H1 (cell line): ENCODE measurements at regions not wholly inside any gene's neighbourhood (a gene's known extent, or its start where the extent isn't known, plus 50 kb on each side); places are given as distances from the start of the nearest gene placed in this dataset.

Experiments
- CBX8 ChIP-seq: fragments of 300-800, 300-1000 bp; sonication (generic); IDR thresholded peaks from 2 replicates; pipeline ENCODE4 v1.7.1; 2016; ENCODE audit warnings: low read depth, low read length, borderline replicate concordance
- CTBP2 ChIP-seq: IDR thresholded peaks from 2 replicates; pipeline ENCODE4 v1.7.0; 2011; ENCODE audit warnings: borderline replicate concordance, mild to moderate bottlenecking, moderate library complexity, mixed read lengths, low read length; ENCODE audit not compliant: insufficient read depth, insufficient read length
- EP300 ChIP-seq, 2 experiments: IDR thresholded peaks; 1 replicate in 1 of 2; 2 replicates in 1 of 2; pipeline ENCODE4 v1.6.1; 2011 to 2012; ENCODE audit warnings: low read depth in 2 of 2, low read length in 2 of 2, mild to moderate bottlenecking in 2 of 2, borderline replicate concordance in 1 of 2, inconsistent platforms in 1 of 2, moderate library complexity in 1 of 2
- EZH2 ChIP-seq: fragments of 200-600 bp; sonication (generic); IDR thresholded peaks from 2 replicates; pipeline ENCODE4 v1.7.1; 2012; ENCODE audit warnings: low read depth, mild to moderate bottlenecking, moderate library complexity, low read length, inconsistent platforms; ENCODE audit not compliant: severe bottlenecking
- FOSL1 ChIP-seq: IDR thresholded peaks from 2 replicates; pipeline ENCODE4 v1.6.1; 2011; ENCODE audit warnings: mild to moderate bottlenecking, low read depth, low read length, moderate library complexity; ENCODE audit not compliant: insufficient read depth
- HDAC2 ChIP-seq, 2 experiments: fragments of 300-600 bp in 1 of 2; sonication (generic) in 1 of 2; IDR thresholded peaks; 2 replicates each; pipeline ENCODE4 v1.6.1; 2011 to 2012; ENCODE audit warnings: low read depth in 2 of 2, low read length in 2 of 2, mild to moderate bottlenecking in 2 of 2, moderate library complexity in 2 of 2, borderline replicate concordance in 1 of 2, inconsistent platforms in 1 of 2
- SUZ12 ChIP-seq: fragments of 200-600 bp; sonication (generic); IDR thresholded peaks from 2 replicates; pipeline ENCODE4 v1.6.1; 2012; ENCODE audit warnings: mild to moderate bottlenecking, inconsistent platforms, low read length, moderate library complexity, mixed read lengths
- TEAD4 ChIP-seq: IDR thresholded peaks from 2 replicates; pipeline ENCODE4 v1.6.1; 2012; ENCODE audit warnings: low read depth, low read length, inconsistent platforms, mixed read lengths
- TF ChIP-seq, protein P1 (sequence below): fragments of 300-600 bp; sonication (generic); IDR thresholded peaks from 2 replicates; pipeline ENCODE4 v1.7.1; 2012; ENCODE audit warnings: low read length, moderate library complexity, mild to moderate bottlenecking, inconsistent platforms; ENCODE audit not compliant: insufficient replicate concordance
- TF ChIP-seq, protein P2 (sequence below): IDR thresholded peaks from 2 replicates; pipeline ENCODE4 v1.6.1; 2011; ENCODE audit warnings: low read depth, mild to moderate bottlenecking, low read length; ENCODE audit not compliant: insufficient read depth

DNA sequence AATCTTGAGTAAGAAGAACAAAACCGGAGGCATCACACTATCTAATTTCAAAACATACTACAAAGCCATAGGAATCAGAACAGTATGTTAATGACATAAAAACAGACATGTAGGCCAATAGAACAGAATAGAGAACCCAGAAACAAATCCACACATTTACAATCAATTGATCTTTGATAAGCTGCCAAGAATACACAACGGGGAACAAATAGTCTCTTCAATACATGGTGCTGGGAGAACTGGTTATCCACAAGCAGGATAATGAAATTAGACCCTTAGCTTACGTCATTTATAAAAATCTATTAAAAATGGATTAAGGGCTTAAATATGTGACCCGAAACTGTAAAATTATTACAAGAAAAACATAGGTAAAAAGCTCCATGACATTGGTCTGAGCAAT is 417.7 kb downstream of the INSC start (continued):
- TF ChIP-seq, protein P1, sequence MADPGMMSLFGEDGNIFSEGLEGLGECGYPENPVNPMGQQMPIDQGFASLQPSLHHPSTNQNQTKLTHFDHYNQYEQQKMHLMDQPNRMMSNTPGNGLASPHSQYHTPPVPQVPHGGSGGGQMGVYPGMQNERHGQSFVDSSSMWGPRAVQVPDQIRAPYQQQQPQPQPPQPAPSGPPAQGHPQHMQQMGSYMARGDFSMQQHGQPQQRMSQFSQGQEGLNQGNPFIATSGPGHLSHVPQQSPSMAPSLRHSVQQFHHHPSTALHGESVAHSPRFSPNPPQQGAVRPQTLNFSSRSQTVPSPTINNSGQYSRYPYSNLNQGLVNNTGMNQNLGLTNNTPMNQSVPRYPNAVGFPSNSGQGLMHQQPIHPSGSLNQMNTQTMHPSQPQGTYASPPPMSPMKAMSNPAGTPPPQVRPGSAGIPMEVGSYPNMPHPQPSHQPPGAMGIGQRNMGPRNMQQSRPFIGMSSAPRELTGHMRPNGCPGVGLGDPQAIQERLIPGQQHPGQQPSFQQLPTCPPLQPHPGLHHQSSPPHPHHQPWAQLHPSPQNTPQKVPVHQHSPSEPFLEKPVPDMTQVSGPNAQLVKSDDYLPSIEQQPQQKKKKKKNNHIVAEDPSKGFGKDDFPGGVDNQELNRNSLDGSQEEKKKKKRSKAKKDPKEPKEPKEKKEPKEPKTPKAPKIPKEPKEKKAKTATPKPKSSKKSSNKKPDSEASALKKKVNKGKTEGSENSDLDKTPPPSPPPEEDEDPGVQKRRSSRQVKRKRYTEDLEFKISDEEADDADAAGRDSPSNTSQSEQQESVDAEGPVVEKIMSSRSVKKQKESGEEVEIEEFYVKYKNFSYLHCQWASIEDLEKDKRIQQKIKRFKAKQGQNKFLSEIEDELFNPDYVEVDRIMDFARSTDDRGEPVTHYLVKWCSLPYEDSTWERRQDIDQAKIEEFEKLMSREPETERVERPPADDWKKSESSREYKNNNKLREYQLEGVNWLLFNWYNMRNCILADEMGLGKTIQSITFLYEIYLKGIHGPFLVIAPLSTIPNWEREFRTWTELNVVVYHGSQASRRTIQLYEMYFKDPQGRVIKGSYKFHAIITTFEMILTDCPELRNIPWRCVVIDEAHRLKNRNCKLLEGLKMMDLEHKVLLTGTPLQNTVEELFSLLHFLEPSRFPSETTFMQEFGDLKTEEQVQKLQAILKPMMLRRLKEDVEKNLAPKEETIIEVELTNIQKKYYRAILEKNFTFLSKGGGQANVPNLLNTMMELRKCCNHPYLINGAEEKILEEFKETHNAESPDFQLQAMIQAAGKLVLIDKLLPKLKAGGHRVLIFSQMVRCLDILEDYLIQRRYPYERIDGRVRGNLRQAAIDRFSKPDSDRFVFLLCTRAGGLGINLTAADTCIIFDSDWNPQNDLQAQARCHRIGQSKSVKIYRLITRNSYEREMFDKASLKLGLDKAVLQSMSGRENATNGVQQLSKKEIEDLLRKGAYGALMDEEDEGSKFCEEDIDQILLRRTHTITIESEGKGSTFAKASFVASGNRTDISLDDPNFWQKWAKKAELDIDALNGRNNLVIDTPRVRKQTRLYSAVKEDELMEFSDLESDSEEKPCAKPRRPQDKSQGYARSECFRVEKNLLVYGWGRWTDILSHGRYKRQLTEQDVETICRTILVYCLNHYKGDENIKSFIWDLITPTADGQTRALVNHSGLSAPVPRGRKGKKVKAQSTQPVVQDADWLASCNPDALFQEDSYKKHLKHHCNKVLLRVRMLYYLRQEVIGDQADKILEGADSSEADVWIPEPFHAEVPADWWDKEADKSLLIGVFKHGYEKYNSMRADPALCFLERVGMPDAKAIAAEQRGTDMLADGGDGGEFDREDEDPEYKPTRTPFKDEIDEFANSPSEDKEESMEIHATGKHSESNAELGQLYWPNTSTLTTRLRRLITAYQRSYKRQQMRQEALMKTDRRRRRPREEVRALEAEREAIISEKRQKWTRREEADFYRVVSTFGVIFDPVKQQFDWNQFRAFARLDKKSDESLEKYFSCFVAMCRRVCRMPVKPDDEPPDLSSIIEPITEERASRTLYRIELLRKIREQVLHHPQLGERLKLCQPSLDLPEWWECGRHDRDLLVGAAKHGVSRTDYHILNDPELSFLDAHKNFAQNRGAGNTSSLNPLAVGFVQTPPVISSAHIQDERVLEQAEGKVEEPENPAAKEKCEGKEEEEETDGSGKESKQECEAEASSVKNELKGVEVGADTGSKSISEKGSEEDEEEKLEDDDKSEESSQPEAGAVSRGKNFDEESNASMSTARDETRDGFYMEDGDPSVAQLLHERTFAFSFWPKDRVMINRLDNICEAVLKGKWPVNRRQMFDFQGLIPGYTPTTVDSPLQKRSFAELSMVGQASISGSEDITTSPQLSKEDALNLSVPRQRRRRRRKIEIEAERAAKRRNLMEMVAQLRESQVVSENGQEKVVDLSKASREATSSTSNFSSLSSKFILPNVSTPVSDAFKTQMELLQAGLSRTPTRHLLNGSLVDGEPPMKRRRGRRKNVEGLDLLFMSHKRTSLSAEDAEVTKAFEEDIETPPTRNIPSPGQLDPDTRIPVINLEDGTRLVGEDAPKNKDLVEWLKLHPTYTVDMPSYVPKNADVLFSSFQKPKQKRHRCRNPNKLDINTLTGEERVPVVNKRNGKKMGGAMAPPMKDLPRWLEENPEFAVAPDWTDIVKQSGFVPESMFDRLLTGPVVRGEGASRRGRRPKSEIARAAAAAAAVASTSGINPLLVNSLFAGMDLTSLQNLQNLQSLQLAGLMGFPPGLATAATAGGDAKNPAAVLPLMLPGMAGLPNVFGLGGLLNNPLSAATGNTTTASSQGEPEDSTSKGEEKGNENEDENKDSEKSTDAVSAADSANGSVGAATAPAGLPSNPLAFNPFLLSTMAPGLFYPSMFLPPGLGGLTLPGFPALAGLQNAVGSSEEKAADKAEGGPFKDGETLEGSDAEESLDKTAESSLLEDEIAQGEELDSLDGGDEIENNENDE = no peak
- TF ChIP-seq CTBP2 (no peak), CBX8 (no peak), EP300 (IDR thresholded peaks at IDR 0.05; ENCODE audit: borderline replicate concordance in 1 of 2, low read depth in 2 of 2, low read length in 2 of 2) (no peak), HDAC2 (IDR thresholded peaks at IDR 0.05; ENCODE audit: borderline replicate concordance in 1 of 2, low read depth in 2 of 2, low read length in 2 of 2) (no peak), FOSL1 (no peak), EZH2 (no peak), TEAD4 (no peak), SUZ12 (no peak)
- TF ChIP-seq, protein P2, sequence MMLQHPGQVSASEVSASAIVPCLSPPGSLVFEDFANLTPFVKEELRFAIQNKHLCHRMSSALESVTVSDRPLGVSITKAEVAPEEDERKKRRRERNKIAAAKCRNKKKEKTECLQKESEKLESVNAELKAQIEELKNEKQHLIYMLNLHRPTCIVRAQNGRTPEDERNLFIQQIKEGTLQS = no peak
